DOHH2 (cell line): ENCODE measurements at regions not wholly inside any gene's neighbourhood (a gene's known extent, or its start where the extent isn't known, plus 50 kb on each side); places are given as distances from the start of the nearest gene placed in this dataset.

Experiments
- H3F3A ChIP-seq: fragments of 200-600 bp; sonication (generic), shearing (Covaris generic); 2 replicates; pipeline ENCODE4 v1.6.0; 2016; ENCODE audit warnings: antibody characterized with exemption, mild to moderate bottlenecking; ENCODE audit not compliant: control insufficient read depth, insufficient read depth
- H3K27ac ChIP-seq: fragments of 200-600 bp; sonication (generic); 2 replicates; pipeline ENCODE4 v1.5.1; 2014; ENCODE audit warnings: low read depth, mild to moderate bottlenecking, low read length, moderate library complexity
- H3K27me3 ChIP-seq: fragments of 200-600 bp; sonication (generic); 2 replicates; pipeline ENCODE4 v1.6.1; 2014; ENCODE audit warnings: mild to moderate bottlenecking, low read length, mixed read lengths; ENCODE audit not compliant: control insufficient read depth
- H3K36me3 ChIP-seq: fragments of 200-600 bp; sonication (generic); 2 replicates; pipeline ENCODE4 v1.6.1; 2014; ENCODE audit warnings: mild to moderate bottlenecking, low read length, moderate library complexity, mixed read lengths; ENCODE audit not compliant: control insufficient read depth
- H3K4me1 ChIP-seq: fragments of 200-600 bp; sonication (generic); 2 replicates; pipeline ENCODE4 v1.6.1; 2014; ENCODE audit warnings: mild to moderate bottlenecking, low read length, mixed read lengths; ENCODE audit not compliant: control insufficient read depth
- H3K4me2 ChIP-seq: fragments of 200-600 bp; sonication (generic); 2 replicates; pipeline ENCODE4 v1.6.0; 2014; ENCODE audit warnings: mild to moderate bottlenecking, low read length, moderate library complexity
- H3K4me3 ChIP-seq: fragments of 200-600 bp; sonication (generic); 2 replicates; pipeline ENCODE4 v1.5.1; 2014; ENCODE audit warnings: mild to moderate bottlenecking, low read length, mixed read lengths
- H3K79me2 ChIP-seq: fragments of 200-600 bp; sonication (generic); 2 replicates; pipeline ENCODE4 v1.6.1; 2014; ENCODE audit warnings: mild to moderate bottlenecking, low read length, mixed read lengths; ENCODE audit not compliant: control insufficient read depth
- H3K9me2 ChIP-seq: fragments of 200-600 bp; sonication (generic); replicated peaks from 2 replicates; pipeline ENCODE4 v1.6.1; 2014; ENCODE audit warnings: mild to moderate bottlenecking, low read length, mixed read lengths; ENCODE audit not compliant: control insufficient read depth
- H3K9me3 ChIP-seq: fragments of 200-600 bp; sonication (generic); 2 replicates; pipeline ENCODE4 v1.6.1; 2014; ENCODE audit warnings: antibody characterized with exemption, low read length, mixed read lengths; ENCODE audit not compliant: control insufficient read depth, insufficient read depth
- H4K20me1 ChIP-seq: fragments of 200-600 bp; sonication (generic); 2 replicates; pipeline ENCODE4 v1.6.0; 2014; ENCODE audit warnings: low read depth, mild to moderate bottlenecking, antibody characterized with exemption, low read length, moderate library complexity; ENCODE audit not compliant: control insufficient read depth, insufficient read depth
- CTCF ChIP-seq: fragments of 200-600 bp; sonication (generic); IDR thresholded peaks from one replicate; pipeline ENCODE4 v1.5.1; 2014; ENCODE audit warnings: antibody characterized with exemption, mild to moderate bottlenecking, low read depth, low read length; ENCODE audit not compliant: poor library complexity, severe bottlenecking
- EZH2phosphoT487 ChIP-seq: fragments of 200-600 bp; sonication (generic); IDR thresholded peaks from 2 replicates; pipeline ENCODE4 v1.6.1; 2017; ENCODE audit warnings: borderline replicate concordance, mild to moderate bottlenecking, antibody characterized with exemption, low read length, moderate library complexity, mixed read lengths

- no peaks in the 10 kb centered on the region for H4K20me1 ChIP-seq
- TF ChIP-seq CTCF (no peak), EZH2phosphoT487 (no peak)
- no peaks in the 10 kb centered on the region for H3F3A ChIP-seq
- no peaks in the 10 kb centered on the region for H3K36me3 ChIP-seq
- no peaks in the 10 kb centered on the region for H3K27me3 ChIP-seq
- H3K4me1 ChIP-seq = no peaks in the 10 kb centered on the region
- no peaks in the 10 kb centered on the region for H3K9me3 ChIP-seq
- H3K4me2 ChIP-seq = no peak overlapping the region
- no peaks in the 10 kb centered on the region for H3K79me2 ChIP-seq
- H3K9me2 ChIP-seq = no peaks in the 10 kb centered on the region
- no peak overlapping the region for H3K27ac ChIP-seq
- H3K4me3 ChIP-seq = no peak overlapping the region
These were observed 268.5 kb downstream of the FOXG1 start for GRCh38 chr14:29035134-29035533.

- Histone ChIP-seq H3K4me1 (no peaks in the 10 kb centered on the region), H3K36me3 (no peaks in the 10 kb centered on the region), H3K4me3 (no peak overlapping the region), H3K4me2 (no peak overlapping the region), H3K27me3 (no peaks in the 10 kb centered on the region), H3K27ac (no peak overlapping the region), H3K9me3 (no peaks in the 10 kb centered on the region), H3K79me2 (no peaks in the 10 kb centered on the region), H4K20me1 (no peaks in the 10 kb centered on the region), H3K9me2 (no peaks in the 10 kb centered on the region), H3F3A (no peaks in the 10 kb centered on the region)
- TF ChIP-seq CTCF (no peak), EZH2phosphoT487 (no peak)
These were observed 270.8 kb downstream of the FOXG1 start for GRCh38 chr14:29037411-29037810.

DNA sequence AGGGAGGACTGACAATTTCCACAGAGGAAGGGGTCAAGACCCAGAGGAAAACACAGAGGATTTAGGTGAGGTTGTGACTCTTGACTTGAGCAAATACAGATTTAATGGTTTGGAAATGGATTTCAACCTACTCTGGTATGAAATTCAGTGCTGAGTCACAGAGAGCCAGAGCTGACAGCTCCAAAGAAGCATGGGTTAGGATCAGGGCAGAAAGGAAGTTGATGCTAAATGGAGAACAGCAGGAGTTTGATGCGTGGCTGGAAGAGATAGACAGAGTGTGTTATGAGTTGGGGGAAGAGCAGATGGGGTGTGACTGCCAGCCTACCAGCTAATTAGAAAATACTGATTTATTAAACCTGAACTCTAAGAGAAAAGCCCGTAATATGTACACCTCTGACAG, 272.6 kb downstream of the FOXG1 start:
- H3K9me3 ChIP-seq = no peaks in the 10 kb centered on the region
- no peak overlapping the region for H3K4me2 ChIP-seq
- H3K27me3 ChIP-seq = no peaks in the 10 kb centered on the region
- no peaks in the 10 kb centered on the region for H3K9me2 ChIP-seq
- H3F3A ChIP-seq = no peaks in the 10 kb centered on the region
- TF ChIP-seq CTCF (no peak), EZH2phosphoT487 (no peak)
- H3K4me3 ChIP-seq = no peak overlapping the region
- H4K20me1 ChIP-seq = no peaks in the 10 kb centered on the region
- no peaks in the 10 kb centered on the region for H3K4me1 ChIP-seq
- no peaks in the 10 kb centered on the region for H3K79me2 ChIP-seq
- H3K27ac ChIP-seq = no peak overlapping the region
- no peaks in the 10 kb centered on the region for H3K36me3 ChIP-seq

- Histone ChIP-seq H3K9me3 (no peaks in the 10 kb centered on the region), H3K4me3 (no peak overlapping the region), H3K27ac (no peak overlapping the region), H3K9me2 (no peaks in the 10 kb centered on the region), H3K4me1 (no peaks in the 10 kb centered on the region), H3K79me2 (no peaks in the 10 kb centered on the region), H3K36me3 (no peaks in the 10 kb centered on the region), H3K27me3 (no peaks in the 10 kb centered on the region), H4K20me1 (no peaks in the 10 kb centered on the region), H3F3A (no peaks in the 10 kb centered on the region), H3K4me2 (no peak overlapping the region)
- TF ChIP-seq CTCF (no peak), EZH2phosphoT487 (no peak)
These were observed 276.0 kb downstream of the FOXG1 start for GRCh38 chr14:29042551-29042950.
